ENCODE measurements at regions not wholly inside any gene's neighbourhood (a gene's known extent, or its start where the extent isn't known, plus 50 kb on each side); places are given as distances from the start of the nearest gene placed in this dataset.

- DNase-seq (ENCODE audit: low spot score) = no peak
Observed at GRCh38 chr18:60554967-60555366, 182.4 kb upstream of the MC4R start.

DNA sequence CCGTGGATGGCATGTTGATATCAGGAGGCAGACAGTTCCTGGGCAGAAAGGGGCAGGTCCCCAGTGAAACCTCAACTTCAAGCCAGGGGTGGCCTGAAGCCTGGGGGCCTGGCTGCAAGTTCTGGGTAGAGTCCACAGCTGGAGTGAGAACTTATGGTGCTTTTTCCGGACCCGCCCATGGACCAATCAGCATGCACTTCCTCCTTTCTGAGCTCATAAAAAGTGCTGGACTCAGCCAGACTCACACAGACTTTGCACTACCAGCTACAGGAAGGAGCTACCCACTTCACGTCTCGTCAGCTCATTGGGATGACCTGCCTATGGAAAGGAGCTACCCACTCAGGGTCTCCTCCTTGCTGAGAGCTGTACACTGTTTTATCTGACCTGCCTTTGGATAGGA is 183.1 kb upstream of the MC4R start:
- DNase-seq (ENCODE audit: low spot score) = no peak

DNA sequence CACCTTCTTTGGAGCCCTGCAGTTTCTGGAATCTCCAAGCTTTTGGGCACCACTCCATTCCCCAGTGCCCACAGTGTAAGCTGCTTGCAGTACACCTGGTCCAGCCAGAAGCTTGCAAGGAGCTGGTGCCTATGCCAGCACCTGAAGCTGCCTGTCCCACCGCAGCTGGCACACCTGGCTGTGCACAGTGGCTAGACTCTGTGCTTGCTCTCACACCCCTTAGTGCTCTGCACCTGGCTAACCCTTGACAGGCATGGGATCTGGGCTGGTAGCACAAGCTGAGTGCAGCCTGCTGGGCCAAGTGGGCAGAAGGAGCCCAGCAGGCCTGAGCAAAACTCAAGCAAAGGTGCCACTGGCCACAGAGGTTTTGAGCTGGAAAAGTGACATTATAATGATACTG is 183.8 kb upstream of the MC4R start:
- no peak for DNase-seq (ENCODE audit: low spot score)

GRCh38 chr18:60560071-60560470 is 187.5 kb upstream of the MC4R start:
- no peak for DNase-seq (ENCODE audit: low spot score)

GRCh38 chr18:60563082-60563481 is 190.5 kb upstream of the MC4R start:
- DNase-seq (ENCODE audit: low spot score) = no peak

DNA sequence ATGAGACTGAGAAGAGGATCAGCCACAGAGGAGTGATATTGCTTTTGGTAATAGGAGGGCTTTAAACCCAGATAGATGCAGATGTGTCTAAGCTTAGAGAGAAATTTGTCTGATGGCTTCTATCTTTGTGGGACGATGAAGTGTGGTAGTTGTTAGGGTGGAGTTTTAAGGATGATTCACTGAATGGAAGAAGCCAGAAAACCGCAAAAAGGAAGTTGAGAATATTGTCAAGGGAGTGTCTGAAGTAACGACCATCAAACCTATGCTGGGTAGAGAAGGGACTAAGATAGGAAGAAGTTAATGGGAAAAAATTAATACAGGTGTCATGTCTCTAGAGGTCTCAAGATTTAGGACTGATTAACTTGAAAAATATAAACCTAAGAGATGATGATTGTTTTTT is 195.6 kb upstream of the MC4R start:
- DNase-seq (ENCODE audit: low spot score) = no peak

DNA sequence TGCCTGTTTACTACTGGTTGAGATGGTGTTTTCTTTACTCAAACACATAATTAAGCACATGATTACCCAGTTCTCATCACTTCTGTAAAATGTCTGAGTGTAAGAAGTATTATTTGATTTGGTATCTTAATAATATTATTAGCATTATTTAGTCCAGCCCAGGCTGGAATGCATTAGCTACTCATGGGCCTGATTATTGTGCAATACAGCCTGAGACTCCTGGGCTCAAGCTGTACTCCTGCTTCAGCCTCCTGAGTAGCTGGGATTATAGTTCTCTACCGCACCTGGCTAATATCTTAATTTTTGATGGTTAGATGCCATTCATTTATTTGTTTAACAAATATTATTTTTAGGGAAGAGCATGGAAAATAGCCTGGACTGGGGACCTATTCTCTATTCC is 197.6 kb upstream of the MC4R start:
- no peak for DNase-seq (ENCODE audit: low spot score)

DNA sequence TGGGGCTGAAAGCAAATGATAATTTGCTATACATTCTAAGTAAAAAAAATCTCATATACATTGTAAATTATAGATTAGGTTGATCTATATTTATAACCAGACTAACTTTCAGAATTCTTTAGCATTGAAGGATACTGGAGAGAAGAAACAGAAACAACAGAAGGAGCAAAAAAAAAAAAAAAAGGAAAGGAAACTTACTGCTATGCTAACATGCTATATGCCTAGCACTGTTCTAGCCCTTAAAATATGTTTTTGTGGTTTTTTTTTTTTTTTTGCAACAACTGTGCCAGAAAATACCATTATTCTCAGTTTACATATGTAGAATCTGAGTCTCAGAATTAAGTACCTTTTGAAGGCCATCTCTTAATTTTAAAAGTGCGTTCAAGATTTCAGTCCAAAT is 204.9 kb upstream of the MC4R start:
- DNase-seq (ENCODE audit: low spot score) = no peak

DNA sequence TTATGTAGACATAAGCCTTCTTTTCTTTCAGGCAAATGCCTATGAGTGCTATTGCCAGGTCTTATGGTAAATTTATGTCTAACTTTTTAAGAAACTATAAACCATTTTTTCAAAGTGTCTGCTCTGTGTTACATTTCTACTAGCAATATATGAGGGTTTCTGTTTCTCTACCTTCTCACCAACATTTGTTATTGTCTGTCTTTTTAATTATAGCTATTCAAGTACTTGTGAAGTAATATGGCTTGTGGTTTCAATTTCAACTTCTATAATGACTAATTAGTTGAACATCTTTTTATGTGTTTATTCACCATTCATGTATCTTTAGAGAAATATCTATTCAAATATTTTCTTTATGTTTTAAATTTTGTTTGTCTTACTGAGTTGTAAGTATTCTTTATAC is 213.1 kb upstream of the MC4R start:
- DNase-seq (ENCODE audit: low spot score) = no peak

GRCh38 chr18:60593249-60593648 is 220.7 kb upstream of the MC4R start:
- DNase-seq (ENCODE audit: low spot score) = no peak

DNA sequence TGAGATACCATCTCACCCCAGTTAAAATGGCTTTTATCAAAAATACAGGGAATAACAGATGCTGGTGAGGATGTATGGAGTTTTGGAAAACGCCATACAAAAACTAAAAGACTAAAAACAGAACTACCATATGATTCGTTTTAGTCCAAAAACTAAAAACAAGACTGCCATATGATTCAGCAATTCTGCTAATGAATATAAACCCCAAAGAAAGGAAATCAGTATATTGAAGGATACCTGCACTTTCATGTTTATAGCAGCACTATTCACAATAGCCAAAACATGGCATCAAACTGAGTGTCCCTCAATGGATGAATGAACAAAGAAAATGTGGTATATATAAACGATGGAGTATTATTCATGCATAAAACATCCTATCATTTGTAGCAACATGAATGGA is 224.4 kb upstream of the MC4R start:
- no peak for DNase-seq (ENCODE audit: low spot score)

GRCh38 chr18:60599267-60599666 is 226.7 kb upstream of the MC4R start:
- no peak for DNase-seq (ENCODE audit: low spot score)

GRCh38 chr18:60599995-60600394 is 227.4 kb upstream of the MC4R start:
- no peak for DNase-seq (ENCODE audit: low spot score)

DNA sequence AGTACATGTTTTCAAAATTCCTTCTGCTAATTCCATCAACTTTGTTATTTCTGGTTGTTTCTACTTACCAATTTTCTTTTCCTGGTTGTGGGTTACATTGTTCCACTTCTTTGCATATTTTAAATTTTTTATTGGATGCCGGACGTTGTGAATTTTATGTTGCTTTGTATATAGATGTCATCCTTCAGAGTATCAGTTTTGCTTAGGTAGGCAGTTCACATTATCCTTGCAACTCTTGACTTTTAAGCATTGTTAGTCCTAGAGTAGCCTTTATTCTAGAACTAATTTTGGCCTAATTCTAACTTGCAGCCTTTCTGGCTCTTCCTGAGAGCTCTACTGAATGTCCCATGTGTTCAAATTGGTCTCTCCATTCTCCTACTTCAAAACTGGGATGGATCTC is 228.7 kb upstream of the MC4R start:
- DNase-seq (ENCODE audit: low spot score) = no peak

GRCh38 chr18:60623331-60623730 is 250.8 kb upstream of the MC4R start:
- no peak for DNase-seq (ENCODE audit: low spot score)

- no peak for DNase-seq (ENCODE audit: low spot score)
Observed at GRCh38 chr18:60624207-60624606, 251.6 kb upstream of the MC4R start.

DNA sequence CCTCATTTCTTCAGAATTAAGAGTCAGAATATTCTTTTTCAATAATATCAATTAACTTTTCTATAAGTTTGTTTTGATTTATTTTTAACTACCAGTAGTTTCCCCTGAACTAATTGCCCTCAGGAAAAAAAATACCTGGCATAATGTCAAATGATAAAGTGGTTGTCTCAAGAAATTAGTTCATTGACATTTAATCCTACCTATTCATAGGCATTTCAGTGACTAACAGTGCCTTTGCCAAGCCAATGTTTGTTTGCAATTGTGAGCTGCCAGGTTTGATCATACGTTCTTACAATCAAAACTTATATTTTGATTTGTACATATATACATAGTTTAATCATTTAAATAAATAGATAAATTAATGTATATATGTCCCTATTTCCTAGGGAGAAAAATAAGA is 267.3 kb upstream of the MC4R start:
- DNase-seq (ENCODE audit: low spot score) = no peak

DNA sequence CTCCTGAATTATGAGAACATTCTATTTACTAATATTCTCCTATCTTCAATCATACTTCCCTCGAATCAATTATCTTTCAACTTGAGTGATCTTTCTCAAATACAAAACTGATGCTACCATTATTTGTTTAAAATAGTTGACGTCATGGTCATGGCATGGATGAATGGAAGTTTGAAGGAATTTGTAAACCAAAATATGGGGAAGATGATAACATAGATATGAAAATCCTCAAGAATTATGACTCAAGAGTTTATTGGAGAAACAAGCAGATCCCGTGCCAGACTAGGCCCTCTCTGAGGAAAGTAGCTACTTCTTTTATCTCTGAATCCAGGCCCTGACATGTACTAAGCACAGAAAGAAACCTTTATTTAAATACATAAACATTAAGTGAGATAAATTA is 270.4 kb upstream of the MC4R start:
- DNase-seq (ENCODE audit: low spot score) = no peak

DNA sequence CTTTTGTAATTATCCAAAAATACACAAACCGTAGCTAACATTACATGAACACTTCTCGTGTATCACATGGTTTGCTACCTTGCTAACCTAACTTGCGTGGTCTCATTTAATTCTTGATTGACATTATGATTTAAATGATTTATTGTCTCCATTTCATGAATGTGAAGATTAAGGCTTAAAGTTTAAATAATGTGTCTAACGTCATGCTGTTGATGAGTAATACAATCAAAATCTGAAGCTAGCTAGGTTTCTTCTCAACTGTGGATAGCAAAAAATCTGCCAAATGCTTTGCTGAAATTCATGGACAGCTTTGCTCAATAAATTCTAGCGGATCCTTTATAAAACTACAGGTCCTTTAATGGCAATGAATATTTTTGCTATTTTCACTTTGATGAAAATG is 274.1 kb upstream of the MC4R start:
- no peak for DNase-seq (ENCODE audit: low spot score)

DNA sequence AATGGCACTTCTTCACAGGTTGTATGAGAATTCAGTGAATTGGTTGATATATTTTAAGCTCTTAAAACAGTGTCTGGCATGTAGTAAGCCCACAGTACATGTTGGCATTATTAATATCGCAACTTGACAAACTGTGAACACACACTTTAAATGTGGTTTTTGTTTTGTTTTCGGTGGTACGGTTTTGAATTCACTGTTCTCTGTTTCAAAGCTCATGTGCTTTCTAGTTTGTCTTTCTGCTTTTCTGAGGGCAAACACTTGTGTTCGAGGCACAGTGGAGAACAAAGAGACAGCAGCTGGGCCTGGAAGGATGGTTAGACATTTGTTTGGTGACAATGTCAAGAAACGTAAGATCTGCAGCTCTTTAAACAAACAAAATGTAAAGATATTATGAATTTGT is 276.5 kb upstream of the MC4R start:
- no peak for DNase-seq (ENCODE audit: low spot score)

DNA sequence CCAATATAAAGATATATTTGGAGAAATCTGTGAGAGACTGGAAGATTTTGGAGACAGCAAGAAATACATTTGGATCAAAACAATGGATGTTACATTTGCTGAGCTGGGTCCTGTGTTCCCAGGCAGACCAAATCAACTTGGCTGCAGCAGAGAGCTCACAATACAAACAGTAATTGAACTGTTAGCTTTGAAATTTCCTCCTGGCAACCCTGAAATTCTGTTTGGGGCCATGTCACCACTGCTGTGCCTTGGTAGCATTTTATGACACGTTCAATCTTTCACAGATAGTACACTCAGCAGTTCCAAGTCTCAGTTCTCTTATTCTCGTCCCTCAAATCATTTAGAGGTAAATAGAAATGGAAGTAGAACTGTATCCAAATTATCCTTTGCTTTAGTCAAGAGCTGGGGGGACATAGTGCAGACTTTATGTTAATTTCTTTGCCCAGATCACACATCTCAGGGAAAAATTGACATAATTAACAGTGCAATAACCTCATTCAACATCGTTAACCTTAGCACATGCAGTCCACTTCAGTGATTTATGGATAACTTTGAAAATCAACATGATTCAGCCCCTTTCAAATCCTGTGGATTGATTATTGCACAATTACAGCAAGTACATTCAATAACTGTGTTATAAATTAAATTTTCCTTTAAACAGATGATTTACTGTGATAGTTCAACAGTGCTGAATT is 277.4 kb upstream of the MC4R start:
- no peak for DNase-seq (ENCODE audit: low spot score)

GRCh38 chr18:60654298-60654697 is 281.7 kb upstream of the MC4R start:
- DNase-seq (ENCODE audit: low spot score) = no peak

GRCh38 chr18:60656553-60656952 is 284.0 kb upstream of the MC4R start:
- no peak for DNase-seq (ENCODE audit: low spot score)

GRCh38 chr18:60662491-60662890 is 289.9 kb upstream of the MC4R start:
- no peak for DNase-seq (ENCODE audit: low spot score)

Measured in germinal center (tissue), 1 donor.